ENCODE measurements at regions not wholly inside any gene's neighbourhood (a gene's known extent, or its start where the extent isn't known, plus 50 kb on each side); places are given as distances from the start of the nearest gene placed in this dataset.

GRCh38 chr6:148238713-148239112 lies 103.9 kb upstream of the SASH1 start:
- Histone ChIP-seq H2BK5ac (ENCODE audit: low read depth, low read length) (no peak overlapping the region), H3K23me2 (ENCODE audit: low read depth, low read length) (no peaks in the 10 kb centered on the region), H3K27me3 (replicated peaks in 1 of 4; ENCODE audit: control insufficient read depth in 3 of 4, extremely low read depth in 1 of 4, insufficient read depth in 3 of 4, low read length in 3 of 4) (no peaks in the 10 kb centered on the region), H3K9me3 (ENCODE audit: insufficient read depth in 2 of 2, low read depth in 1 of 2, low read length in 1 of 2) (no peaks in the 10 kb centered on the region), H2AK5ac (ENCODE audit: low read depth, low read length) (no peak overlapping the region), H4K8ac (ENCODE audit: extremely low read depth, insufficient read depth, low read length) (no peak overlapping the region), H2BK120ac (replicated peaks; ENCODE audit: low read depth, low read length) (no peak overlapping the region), H2AFZ (ENCODE audit: low read length) (no peak overlapping the region), H3K14ac (ENCODE audit: insufficient read length) (no peak overlapping the region), H2BK12ac (ENCODE audit: low read depth, low read length) (no peak overlapping the region), H3K79me2 (ENCODE audit: control insufficient read depth in 1 of 2, insufficient read depth in 2 of 2, low read length in 2 of 2) (no peaks in the 10 kb centered on the region), H3K79me1 (ENCODE audit: low read depth, low read length) (no peaks in the 10 kb centered on the region), H3K56ac (replicated peaks; ENCODE audit: insufficient read length, low read depth, low read length) (no peak overlapping the region), H3K4me2 (ENCODE audit: insufficient read depth in 1 of 2, low read depth in 2 of 2, low read length in 2 of 2) (no peak overlapping the region), H2BK15ac (ENCODE audit: low read length) (no peak overlapping the region), H3K18ac (ENCODE audit: extremely low read depth, low read length) (no peak overlapping the region), H3K4ac (replicated peaks; ENCODE audit: insufficient read length, low read depth, low read length) (no peak overlapping the region), H3K36me3 (ENCODE audit: control insufficient read depth in 2 of 4, insufficient read depth in 4 of 4, low read length in 3 of 4) (no peaks in the 10 kb centered on the region), H3K9ac (replicated peaks in 1 of 4; ENCODE audit: extremely low read depth in 1 of 4, low read depth in 3 of 4, low read length in 3 of 4) (no peak overlapping the region), H4K91ac (replicated peaks; ENCODE audit: insufficient read length, low read length) (no peak overlapping the region), H2BK20ac (ENCODE audit: low read length) (no peak overlapping the region), H3K4me3 (ENCODE audit: extremely low read depth in 1 of 4, insufficient read depth in 2 of 4, low read depth in 3 of 4, low read length in 4 of 4) (no peak overlapping the region), H3K23ac (ENCODE audit: insufficient read length) (no peak overlapping the region), H3K4me1 (replicated peaks in 1 of 4; ENCODE audit: control insufficient read depth in 3 of 4, insufficient read depth in 4 of 4, low read length in 3 of 4) (no peaks in the 10 kb centered on the region), H4K5ac (ENCODE audit: insufficient read length, low read depth, low read length) (no peak overlapping the region), H3K27ac (ENCODE audit: low read depth, low read length) (no peak overlapping the region), H4K20me1 (replicated peaks in 1 of 2; ENCODE audit: control insufficient read depth in 1 of 2, insufficient read depth in 2 of 2, low read length in 2 of 2) (no peaks in the 10 kb centered on the region)
- 84% methylated on average over 7 of the region's 7 CpGs; no CpG with 5 or more reads in 1 of the 2 experiments for WGBS, 2 experiments (ENCODE audit: extremely low coverage in 1 of 2, insufficient coverage in 1 of 2, insufficient read length in 1 of 2, insufficient replicate concordance in 2 of 2, low coverage in 1 of 2, low lambda C conversion rate in 2 of 2, missing lambda C conversion rate in 1 of 2)
- TF ChIP-seq SP1 (IDR thresholded peaks at IDR 0.05; ENCODE audit: low read depth, low read length): no peak
- TF ChIP-seq ZNF274 (IDR thresholded peaks at IDR 0.05; ENCODE audit: borderline replicate concordance, extremely low read depth, low read length): no peak
- no peak for TF ChIP-seq JUND (IDR thresholded peaks at IDR 0.05; ENCODE audit: low read length)
- TF ChIP-seq CBX5 (IDR thresholded peaks at IDR 0.05; ENCODE audit: low read depth, low read length): no peak
- ChIA-PET POLR2A (ENCODE audit: partially characterized antibody) (no interaction called here), CTCF (ENCODE audit: partially characterized antibody) (interaction anchor here (0.6 to 2.8 kb wide), 6 partner anchors 13 to 369 kb away, joined by 3 to 11 read pairs (median 4); no protein-coding TSS in a partner anchor)
- FAIRE-seq: no peak
- DNase-seq (ENCODE audit: low read depth in 1 of 2, low spot score in 2 of 2): no peak

Data from H1 (cell line).